ENCODE measurements at regions not wholly inside any gene's neighbourhood (a gene's known extent, or its start where the extent isn't known, plus 50 kb on each side); places are given as distances from the start of the nearest gene placed in this dataset.

DNA sequence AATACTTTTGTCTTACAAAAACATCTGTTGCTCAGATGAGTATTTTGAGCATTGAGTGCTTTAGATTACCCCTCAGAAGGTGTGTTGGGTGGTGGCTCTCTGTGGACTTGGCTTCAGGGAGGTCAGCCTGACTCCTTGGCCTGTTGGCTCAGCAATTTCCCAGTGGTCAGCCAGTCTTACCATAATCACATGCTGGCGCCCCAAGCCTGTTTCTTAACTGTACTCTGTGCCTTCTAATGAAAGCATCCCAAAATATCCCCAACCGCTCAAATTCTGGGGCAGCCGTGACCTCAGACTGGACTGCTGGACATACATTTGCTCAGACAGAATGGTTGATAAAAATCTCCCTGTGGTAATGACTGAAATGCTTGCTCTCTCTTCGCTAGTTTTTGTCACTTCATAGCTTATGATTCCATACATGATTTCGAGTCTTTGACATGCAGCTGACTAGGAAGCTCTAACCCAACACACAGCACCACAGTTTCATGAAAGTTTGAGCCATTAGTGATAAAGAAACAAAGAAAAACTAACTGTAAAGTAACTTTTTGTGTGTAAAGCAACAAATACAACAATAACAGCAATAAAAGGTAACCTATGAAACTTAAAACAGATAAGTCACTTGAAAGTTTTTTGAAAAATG, 562.2 kb upstream of the MEF2C start:
- DNase-seq = no peak

DNA sequence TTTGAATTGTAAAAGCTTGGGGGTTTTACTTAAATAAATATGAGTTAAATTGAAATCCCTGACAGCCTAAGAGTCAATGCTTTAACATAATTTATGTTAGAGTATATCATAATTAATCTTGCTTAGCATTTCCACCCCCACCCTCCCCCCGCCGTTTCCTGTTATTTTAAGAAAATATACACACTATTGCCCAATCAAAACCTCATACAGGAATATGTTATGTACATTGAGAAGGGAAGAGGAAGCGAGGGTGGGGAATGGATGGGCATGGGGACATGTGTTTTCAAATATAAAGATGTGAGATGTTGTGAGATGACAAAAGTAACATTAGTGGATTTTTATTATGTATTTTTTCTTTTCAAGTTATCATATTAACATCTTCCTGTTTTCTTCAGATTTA, 561.1 kb upstream of the MEF2C start:
- no peak for DNase-seq

DNA sequence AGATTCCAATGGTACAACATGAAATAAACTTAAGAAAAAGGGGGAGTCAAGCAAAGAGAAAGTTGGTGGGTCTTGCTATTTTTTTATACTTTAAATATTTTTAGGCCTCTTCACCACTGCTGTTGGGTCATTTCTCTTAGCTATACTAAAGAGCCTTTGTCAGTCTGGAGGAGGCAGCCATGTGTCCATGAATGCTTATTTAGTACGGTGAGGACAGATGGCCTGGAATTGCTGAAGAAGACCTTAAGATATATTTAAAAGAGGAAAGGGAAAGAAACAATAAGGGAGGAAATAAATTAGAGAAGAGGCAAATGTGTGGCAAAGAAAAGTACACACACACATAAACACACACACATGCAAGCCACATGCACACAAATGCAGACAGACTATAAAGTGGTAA, 560.5 kb upstream of the MEF2C start:
- DNase-seq = no peak

DNA sequence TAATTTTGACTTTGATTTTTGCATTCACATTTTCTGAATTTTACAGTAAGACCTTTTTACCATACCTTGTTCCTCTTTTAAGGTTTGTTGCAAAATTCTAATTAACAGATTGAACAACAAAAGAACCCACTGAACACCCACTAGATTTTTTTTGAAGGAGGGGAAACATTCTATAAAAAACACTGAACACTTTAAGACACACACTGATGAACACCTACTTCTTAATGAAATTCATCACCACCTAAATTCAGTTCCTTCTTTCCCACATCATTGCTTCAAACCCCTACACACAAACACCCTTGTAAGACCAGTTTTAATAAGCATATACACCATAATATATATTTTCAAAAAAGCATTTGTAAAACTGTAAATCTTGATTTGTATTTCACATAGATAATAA, 559.0 kb upstream of the MEF2C start:
- no peak for DNase-seq

DNA sequence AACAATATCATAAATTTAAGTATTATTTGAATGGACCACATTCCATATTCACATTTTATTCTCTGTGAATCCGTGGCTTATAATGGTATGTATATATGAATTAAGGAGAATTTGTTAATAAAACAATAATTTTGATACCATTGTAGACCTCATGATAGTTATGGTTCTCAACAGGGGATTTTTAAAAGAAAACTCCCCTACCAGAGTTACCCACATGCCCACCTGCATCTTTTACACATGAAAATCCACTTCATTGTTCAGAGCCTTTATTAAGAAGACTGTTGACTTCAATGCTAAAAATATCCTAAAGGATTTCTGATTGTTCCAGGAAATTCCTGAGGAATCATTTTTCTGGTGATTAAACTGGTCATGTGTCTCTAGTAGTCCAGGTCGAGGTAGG, 557.7 kb upstream of the MEF2C start:
- DNase-seq = no peak

DNA sequence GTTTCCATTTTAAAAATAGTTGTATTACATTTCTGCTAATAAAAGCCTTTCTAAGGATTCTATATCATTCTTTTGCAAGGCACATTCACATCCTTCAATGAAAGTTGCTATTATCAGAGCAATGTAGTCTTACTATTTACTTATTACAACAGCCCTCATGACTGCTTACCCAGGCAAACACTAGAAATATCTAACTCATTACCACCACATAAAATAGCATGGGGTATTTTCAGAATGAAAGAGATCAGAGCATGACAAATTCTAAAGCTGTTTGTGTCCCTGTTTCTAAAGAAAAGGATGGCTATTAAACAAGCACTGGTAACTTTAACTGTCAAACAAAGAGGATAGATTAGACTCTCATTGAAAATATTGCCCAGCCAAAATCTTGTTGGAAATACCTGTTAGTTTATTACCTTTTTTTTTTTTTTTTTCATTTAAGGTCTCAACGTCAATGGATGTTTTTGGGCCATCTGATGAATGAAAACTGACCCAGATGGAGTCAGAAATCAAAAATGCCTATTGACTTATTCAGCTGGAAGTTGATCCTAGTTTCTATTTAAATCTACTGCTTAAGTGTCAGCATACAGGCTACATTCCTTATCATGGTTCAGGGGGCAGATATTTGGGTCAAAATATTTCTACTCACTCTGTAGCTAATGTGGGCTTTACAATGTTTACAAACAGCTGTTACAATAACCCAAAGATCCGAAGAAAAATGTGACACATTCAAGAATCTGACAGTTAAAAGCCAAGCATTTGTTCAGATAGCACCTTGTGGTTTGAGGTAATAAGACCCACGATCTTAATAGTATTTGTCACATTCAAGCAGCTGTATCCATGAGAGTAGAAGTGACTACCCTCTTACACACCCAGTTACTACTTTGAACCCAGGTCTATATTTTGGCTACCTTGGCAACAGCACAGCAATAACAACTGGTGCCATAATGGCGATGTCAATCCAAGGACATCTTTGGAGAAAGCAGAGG, 554.8 kb upstream of the MEF2C start:
- DNase-seq = no peak

DNA sequence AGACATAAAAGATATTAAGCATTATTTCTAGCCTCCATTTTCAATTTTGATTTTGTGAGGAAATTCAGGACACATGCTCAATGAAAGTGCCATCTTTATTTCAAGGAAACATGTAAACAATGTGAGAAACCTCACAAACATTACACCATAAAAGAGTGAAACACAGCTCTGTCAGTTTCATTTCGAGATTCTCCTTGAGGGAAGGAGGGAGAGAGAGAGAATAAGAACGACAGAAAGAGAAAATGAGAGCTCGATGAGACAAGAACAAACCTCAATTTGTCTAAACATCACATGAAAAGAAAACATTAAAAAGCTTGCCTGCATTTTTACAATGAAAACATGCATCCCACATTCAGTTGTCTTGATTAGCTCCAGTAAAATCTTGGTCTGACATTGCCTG, 553.5 kb upstream of the MEF2C start:
- DNase-seq = no peak

DNA sequence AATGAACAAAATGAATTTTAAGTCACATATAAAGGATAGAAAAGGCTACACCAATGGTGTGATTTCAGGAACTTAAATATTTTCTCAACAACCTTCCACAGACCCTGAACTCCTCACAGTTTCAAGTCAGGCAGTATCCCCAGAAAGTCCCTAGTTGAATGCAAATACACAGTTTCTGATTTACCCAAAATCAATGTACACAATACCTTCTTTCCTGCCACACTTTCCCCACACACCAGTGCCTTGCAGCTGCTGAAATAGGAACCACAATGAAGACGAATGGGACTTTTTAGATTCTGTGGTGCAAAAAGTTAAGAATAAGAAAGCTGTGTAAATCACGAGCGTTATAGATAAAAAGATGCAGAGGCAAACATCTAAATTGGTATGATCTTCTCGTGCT, 552.4 kb upstream of the MEF2C start:
- no peak for DNase-seq

DNA sequence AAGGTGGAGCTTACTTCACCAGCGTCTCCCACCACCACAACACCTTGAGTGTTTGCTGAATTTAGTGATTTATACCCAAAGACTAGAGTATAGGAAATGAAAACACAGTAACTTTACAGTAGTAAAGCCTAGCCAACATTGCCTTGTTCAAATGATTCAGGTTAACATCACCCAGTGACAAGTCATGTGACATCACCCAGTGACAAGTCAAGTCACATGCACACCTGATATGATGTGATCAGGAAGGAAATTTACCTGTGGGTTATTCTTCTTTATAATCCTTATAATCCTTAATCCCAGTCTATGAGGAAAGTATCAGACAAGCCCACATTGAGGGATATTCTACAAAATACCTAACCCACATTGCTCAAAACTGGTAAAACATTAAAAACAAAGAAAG, 545.6 kb upstream of the MEF2C start:
- no peak for DNase-seq

DNA sequence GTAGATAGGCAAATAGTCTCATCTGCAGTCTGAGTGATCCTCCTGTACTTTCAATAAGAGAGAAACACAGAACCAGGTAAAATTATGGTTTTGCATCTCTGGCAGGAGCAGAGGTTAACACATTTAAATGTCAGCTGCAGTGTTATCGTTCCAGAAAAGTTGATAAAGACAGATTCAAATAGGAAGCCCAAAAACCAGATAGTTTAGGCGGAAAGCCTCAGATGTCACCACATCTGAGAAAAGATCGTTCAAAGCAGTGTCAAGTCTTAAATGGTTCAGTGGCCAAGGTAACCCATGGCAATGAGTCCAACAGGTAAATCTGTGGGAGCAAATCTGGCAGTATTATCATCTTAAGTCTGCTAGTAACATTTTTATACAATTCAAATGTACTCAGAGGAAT, 542.1 kb upstream of the MEF2C start:
- DNase-seq = no peak

DNA sequence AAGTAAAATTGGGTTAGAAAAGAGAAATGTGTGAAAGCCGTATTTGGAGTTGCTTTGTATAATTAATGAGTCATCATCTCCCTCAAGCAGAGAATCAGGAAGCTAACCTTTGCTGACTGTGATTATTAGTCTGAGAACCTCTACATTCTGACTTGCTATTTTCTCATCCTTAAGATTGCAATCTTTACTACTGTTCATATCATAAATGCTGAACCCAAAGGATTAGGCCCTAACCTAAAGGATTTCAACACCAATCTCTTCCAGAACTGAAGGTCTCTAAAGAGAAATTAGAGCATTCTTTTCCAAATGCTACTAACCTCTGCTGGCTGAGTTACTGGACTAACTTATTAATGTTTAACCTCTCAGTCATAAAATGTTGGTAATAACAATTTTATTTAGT, 538.1 kb upstream of the MEF2C start:
- DNase-seq = no peak

DNA sequence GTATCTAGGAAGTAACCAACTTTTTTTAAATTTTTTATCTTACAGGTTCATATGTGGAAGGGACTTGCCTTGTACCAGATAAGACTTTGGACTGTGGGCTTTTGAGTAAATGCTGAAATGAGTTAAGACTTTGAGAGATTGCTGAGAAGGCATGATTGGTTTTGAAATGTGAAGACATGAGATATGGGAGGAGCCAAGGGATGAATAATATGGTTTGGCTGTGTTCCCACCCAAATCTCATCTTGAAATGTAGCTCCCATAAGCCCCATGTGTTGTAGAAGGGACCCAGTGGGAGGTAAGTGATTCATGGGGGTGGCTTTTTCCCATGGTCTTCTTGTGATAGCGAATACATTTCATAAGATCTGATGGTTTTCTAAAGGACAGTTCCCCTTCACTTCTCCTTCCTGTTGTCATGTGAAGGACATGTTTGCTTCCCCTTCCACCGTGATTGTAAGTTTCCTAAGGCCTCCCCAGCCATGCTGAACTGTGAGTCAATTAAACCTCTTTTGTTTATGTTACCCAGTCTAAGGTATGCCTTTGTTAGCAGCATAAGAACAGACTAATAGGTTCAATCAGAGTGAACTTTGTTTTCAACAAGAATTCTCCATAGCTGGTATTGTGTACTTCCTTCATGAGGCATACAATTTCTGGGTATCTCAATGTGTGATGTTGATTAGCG, 535.6 kb upstream of the MEF2C start:
- no peak for DNase-seq

DNA sequence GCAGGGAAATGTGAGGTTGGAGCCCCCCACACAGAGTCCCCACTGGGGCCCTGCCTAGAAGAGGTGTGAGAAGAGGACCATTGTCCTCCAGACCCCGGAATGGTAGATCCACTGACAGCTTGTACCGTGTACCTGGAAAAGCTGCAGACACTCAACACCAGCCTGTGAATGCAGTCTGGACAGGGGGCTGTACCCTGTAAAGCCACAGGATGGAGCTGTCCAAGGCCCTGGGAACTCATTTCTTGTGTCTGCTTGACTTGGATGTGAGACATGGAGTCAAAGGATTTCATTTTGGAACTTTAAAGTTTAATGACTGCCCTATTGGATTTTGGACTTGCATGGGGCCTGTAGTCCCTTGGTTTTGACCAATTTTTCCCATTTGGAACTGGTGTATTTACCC, 535.0 kb upstream of the MEF2C start:
- DNase-seq = peak; percentile 45

DNA sequence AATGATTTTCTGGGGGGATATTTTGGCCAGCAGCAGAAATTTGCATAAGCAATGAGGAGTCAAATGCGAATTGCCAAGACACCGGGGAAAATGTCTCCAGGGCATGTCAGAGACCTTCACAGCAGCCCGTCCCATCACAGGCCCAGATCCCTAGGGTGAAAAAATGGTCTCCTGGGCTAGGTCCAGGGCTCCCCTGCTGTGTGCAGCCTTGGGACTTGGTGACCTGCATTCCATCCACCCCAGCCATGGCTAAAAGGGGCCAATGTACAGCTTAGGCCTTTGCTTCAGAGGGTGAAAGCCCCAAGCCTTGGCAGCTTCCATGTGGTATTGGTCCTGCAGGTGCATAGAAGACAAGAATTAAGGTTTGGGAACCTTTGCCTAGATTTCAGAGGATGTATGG, 534.5 kb upstream of the MEF2C start:
- DNase-seq = no peak

DNA sequence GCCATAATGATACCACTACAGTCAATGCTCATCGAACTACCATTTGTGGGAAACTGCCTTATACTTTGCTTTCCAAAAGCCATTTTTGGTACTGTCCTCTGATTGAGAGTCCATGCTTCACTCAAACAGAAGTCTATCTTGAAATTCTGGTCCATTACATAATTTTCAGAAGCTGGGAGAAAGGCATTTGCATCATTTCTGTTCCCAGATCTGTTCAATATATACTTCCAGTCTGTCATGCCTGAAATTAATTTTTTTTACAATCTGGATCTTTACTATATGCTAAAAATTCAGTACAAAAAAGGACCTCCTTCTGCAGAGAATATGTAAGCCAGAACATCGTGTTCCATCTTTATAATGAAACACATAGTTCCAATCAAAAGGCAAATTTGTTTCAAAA, 528.9 kb upstream of the MEF2C start:
- no peak for DNase-seq

DNA sequence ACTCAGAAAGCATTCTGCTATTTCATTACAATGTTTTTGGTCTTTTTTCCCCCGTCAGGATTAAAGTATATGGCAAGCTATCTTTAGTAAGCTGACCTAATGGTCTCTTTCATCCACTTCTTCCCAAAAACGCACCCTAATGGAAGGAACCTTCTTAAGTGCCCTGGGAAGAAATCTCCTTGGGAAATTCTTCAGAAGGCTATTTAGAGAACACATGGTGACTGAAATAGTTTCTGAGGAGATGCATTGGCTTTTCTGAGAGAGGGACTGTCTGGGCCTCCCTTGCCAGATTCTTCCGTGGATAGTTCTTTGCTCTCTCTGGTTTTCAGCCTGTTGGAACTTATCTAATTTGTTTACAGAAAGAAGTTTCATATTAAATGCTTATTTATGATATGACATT, 524.1 kb upstream of the MEF2C start:
- DNase-seq = no peak

DNA sequence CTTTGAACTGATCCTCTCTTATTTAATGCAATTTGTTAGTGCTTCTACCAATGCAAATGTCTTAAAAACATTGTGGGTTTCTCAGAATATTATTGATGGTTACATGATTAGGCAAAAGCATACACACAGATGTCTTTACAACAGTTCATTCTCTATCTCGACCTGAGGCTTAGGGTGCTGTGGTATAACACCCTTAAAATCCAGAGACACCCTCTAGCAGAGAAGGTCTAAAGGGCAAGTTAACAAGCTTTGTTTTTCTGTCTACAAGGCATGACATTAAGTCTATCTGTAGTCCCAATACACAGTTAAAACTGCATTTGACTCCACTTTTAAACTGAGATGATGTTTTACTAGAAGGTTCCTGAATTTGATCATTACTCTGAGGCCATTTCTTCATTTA, 518.7 kb upstream of the MEF2C start:
- no peak for DNase-seq

DNA sequence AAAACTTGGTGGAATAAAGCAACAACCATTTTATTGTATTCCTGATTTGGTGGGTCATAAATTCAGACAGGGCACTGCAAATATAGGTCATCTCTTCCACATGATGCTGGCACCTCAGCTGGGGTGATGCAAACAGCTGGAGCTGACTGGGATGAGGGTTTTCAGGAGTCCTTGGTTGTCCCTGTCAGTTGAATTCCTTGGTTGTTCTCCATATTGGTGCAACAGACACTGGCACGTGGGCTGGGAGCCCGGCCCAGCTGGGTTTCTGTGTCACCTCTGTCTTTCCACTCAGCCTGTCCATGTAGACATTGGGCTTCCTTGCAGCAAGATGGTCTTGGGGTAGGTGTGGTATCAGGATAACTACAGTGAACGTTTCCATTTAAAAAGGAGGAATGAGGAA, 518.0 kb upstream of the MEF2C start:
- no peak for DNase-seq

DNA sequence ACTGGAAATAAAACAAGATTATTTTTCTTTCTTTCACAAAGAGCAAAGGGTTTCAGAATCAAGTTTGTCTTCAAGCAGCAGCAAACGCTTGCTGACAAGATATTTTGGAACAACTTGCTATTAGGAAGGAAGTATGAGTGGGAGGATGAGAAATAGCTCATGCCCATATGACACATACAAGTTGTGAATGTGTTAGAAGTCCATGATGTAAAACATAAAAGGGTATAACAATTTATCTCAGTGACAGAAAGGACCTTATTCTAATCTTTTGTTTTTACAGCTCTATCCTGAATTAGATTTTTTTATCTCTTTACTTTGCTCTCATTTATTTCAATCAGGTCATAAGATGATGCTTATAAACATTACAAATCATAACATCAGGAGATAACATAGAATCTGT, 516.6 kb upstream of the MEF2C start:
- no peak for DNase-seq

DNA sequence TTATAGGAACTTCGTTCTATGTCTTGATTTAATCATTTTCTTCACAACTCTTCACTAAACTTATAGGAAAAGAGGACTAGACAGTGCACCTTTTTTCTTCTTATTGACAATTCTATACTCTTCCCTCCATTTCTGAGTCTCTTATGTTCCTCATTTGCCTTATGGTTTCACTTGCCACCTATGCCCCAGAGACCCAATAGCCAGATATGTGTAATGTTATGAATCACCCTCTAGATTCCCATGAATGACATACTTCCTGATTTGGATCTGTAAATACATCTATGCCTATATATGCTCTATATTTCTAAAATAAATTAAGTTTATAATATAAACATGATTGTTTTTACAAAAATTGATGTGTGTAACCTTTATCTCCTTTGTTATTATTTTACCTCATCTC, 514.1 kb upstream of the MEF2C start:
- DNase-seq = no peak

DNA sequence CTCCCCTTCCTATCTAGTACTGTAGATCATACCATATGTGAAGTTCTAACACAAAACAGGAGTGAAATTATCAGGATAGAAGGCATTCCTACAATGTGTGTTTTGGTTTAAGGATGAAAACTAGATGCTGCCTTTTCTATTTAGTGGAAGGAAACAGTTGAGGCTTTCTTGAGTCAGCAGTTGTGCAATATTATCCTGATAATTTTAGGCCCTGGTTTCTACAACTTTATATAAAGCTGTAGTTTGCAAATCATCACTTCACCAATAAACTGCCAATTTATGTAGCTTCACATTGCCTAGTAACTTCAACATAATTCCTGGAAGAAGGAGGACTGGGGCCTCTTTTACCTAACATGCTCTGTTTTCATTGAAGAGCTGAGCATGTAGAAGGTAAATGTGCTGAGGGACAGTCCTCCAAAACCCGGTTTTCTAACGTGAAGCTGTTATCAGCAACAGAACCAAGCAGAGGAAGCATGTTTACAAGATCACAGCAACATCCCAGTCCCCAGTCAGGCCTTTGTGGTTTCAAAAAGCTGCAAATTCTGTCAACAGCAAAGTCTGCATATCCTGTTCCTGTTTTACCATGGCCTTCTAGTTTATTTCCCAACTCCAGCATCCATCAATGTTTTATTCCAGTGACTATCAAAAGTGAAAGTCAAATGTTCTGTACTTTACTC, 513.4 kb upstream of the MEF2C start:
- DNase-seq = no peak

DNA sequence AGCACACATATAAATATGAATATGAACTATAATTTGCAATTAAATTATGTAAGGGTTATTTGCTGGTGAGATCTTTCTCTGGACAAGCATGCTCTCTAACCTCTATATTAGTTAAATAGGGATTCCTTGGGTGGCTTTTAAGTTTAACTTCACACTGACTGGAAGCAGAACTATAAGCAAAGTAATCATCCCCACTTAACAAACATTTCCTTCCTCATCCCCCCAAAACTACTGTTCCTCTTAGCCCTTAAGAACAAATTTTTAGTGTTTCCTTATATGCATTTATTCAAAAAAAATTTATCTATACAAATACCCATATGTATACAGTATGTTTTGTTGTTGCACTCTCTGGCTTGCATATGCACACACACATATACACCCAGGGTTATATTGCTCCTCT, 512.1 kb upstream of the MEF2C start:
- DNase-seq = no peak

DNA sequence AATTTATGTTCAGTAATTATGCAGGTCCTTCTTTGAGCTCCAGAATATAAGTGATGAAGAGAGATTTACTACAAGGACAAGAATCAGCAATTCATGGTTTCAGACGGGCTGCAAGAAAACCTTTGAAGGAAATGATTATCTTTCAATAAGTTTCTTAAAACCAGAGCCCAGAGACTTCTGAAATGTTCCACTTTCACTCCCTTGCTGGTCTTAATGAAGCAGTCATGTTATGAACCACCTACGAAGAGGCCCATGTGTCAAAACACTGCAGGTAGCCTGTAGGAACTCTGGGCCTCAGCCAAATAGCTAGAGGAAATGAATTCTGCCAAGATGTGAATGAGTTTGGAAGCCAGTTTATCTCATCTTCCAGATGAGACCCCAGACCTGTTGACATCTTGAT, 505.9 kb upstream of the MEF2C start:
- no peak for DNase-seq
